ENCODE measurements at regions not wholly inside any gene's neighbourhood (a gene's known extent, or its start where the extent isn't known, plus 50 kb on each side); places are given as distances from the start of the nearest gene placed in this dataset.
"Not testable (repeated sequence)": the region's sequence is repeated elsewhere in the genome, so short reads cannot be mapped to it uniquely, and the experiment has no call there.

- no peak for DNase-seq (ENCODE audit: low read depth)
Observed at GRCh38 chr2:199131876-199132275, 325.9 kb downstream of the SATB2 start.

- DNase-seq (ENCODE audit: low read depth) = no peak
Observed at GRCh38 chr2:199131136-199131655, 326.5 kb downstream of the SATB2 start.

GRCh38 chr2:199130501-199130900, 327.2 kb downstream of the SATB2 start:
- no peak for DNase-seq (ENCODE audit: low read depth)

GRCh38 chr2:199128476-199129229, 329.1 kb downstream of the SATB2 start:
- no peak for DNase-seq (ENCODE audit: low read depth)

GRCh38 chr2:199119796-199120195, 337.9 kb downstream of the SATB2 start:
- no peak for DNase-seq (ENCODE audit: low read depth)

- no peak for DNase-seq (ENCODE audit: low read depth)
Observed at GRCh38 chr2:199118673-199119112, 339.0 kb downstream of the SATB2 start.

- DNase-seq (ENCODE audit: low read depth) = no peak
Observed at GRCh38 chr2:199115169-199115568, 342.6 kb downstream of the SATB2 start.

GRCh38 chr2:199113111-199113510, 344.6 kb downstream of the SATB2 start:
- DNase-seq (ENCODE audit: low read depth) = no peak

- no peak for DNase-seq (ENCODE audit: low read depth)
Observed at GRCh38 chr2:199111458-199111857, 346.3 kb downstream of the SATB2 start.

GRCh38 chr2:199108056-199108455, 349.7 kb downstream of the SATB2 start:
- DNase-seq (ENCODE audit: low read depth) = no peak

- DNase-seq (ENCODE audit: low read depth) = no peak
Observed at GRCh38 chr2:199105826-199106225, 351.9 kb downstream of the SATB2 start.

- DNase-seq (ENCODE audit: low read depth) = no peak
Observed at GRCh38 chr2:199101487-199101886, 356.3 kb downstream of the SATB2 start.

- DNase-seq (ENCODE audit: low read depth) = peak; percentile 34
Observed at GRCh38 chr2:199100326-199101110, 357.2 kb downstream of the SATB2 start.

- no peak for DNase-seq (ENCODE audit: low read depth)
Observed at GRCh38 chr2:199092419-199092818, 365.3 kb downstream of the SATB2 start.

- peak; percentile 63 for DNase-seq (ENCODE audit: low read depth)
Observed at GRCh38 chr2:199085261-199085660, 372.5 kb downstream of the SATB2 start.

GRCh38 chr2:199070322-199070949, 387.3 kb downstream of the SATB2 start:
- DNase-seq (ENCODE audit: low read depth) = peak; percentile 9

GRCh38 chr2:199064201-199064600, 393.5 kb downstream of the SATB2 start:
- no peak for DNase-seq (ENCODE audit: low read depth)

- DNase-seq (ENCODE audit: low read depth) = peak; percentile 88
Observed at GRCh38 chr2:199057936-199058335, 399.8 kb downstream of the SATB2 start.

- DNase-seq (ENCODE audit: low read depth) = peak; percentile 77
Observed at GRCh38 chr2:199055336-199055735, 402.4 kb downstream of the SATB2 start.

GRCh38 chr2:199042660-199043379, 414.9 kb downstream of the SATB2 start:
- no peak for DNase-seq (ENCODE audit: low read depth)

- DNase-seq (ENCODE audit: low read depth) = no peak
Observed at GRCh38 chr2:199040522-199040921, 417.2 kb downstream of the SATB2 start.

GRCh38 chr2:199033761-199034160, 424.0 kb downstream of the SATB2 start:
- DNase-seq (ENCODE audit: low read depth) = not testable (repeated sequence)

All from ELR (cell line).